Panc1 (cell line): ENCODE measurements at regions not wholly inside any gene's neighbourhood (a gene's known extent, or its start where the extent isn't known, plus 50 kb on each side); places are given as distances from the start of the nearest gene placed in this dataset.

Source experiments
- POLR2AphosphoS5 ChIP-seq: IDR thresholded peaks from 2 replicates; pipeline ENCODE4 v1.6.1; 2012; ENCODE audit warnings: mild to moderate bottlenecking, low read depth, low read length, moderate library complexity
- REST ChIP-seq, 2 experiments: IDR thresholded peaks; 2 replicates each; pipeline ENCODE4 v1.6.1; 2011 to 2012; ENCODE audit warnings: low read depth in 2 of 2, control low read depth in 1 of 2, low read length in 1 of 2, mild to moderate bottlenecking in 1 of 2, moderate library complexity in 1 of 2; ENCODE audit not compliant: insufficient read depth in 1 of 2
- SIN3A ChIP-seq: IDR thresholded peaks from 2 replicates; pipeline ENCODE4 v1.6.1; 2012; ENCODE audit warnings: low read depth, mild to moderate bottlenecking, low read length, moderate library complexity, borderline replicate concordance; ENCODE audit not compliant: insufficient read depth
- TF ChIP-seq, protein P1 (sequence below): fragments of 450-650 bp; IDR thresholded peaks from 2 replicates; pipeline ENCODE4 v1.5.1; 2017; ENCODE audit warnings: mild to moderate bottlenecking

DNA sequence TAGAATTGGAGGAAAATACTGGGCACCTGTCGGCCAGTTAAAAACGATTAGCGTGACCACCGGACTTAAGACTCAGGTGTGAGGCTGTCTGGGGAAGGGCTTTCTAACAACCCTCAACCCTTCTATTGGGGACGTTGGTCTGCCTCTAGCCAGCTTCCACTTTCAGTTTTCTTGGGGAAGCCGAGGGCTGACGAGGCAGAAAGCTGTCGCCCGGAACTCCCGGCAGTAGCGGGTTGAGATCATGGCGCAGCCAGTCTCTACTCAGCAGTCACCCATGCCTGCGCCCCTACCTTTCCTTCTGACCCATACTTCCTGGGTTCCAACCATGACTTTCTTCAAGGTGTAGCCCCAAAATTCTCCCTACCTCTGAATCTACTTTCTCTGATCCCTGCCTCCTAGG, 1424.1 kb downstream of the SLITRK1 start:
- TF ChIP-seq, protein P1, sequence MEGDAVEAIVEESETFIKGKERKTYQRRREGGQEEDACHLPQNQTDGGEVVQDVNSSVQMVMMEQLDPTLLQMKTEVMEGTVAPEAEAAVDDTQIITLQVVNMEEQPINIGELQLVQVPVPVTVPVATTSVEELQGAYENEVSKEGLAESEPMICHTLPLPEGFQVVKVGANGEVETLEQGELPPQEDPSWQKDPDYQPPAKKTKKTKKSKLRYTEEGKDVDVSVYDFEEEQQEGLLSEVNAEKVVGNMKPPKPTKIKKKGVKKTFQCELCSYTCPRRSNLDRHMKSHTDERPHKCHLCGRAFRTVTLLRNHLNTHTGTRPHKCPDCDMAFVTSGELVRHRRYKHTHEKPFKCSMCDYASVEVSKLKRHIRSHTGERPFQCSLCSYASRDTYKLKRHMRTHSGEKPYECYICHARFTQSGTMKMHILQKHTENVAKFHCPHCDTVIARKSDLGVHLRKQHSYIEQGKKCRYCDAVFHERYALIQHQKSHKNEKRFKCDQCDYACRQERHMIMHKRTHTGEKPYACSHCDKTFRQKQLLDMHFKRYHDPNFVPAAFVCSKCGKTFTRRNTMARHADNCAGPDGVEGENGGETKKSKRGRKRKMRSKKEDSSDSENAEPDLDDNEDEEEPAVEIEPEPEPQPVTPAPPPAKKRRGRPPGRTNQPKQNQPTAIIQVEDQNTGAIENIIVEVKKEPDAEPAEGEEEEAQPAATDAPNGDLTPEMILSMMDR = no peak
- no peak for TF ChIP-seq POLR2AphosphoS5
- no peak for TF ChIP-seq SIN3A
- TF ChIP-seq REST (IDR thresholded peaks at IDR 0.05; ENCODE audit: insufficient read depth in 1 of 2, low read depth in 2 of 2, low read length in 1 of 2) = no peak
